DOHH2 (cell line): ENCODE measurements at regions not wholly inside any gene's neighbourhood (a gene's known extent, or its start where the extent isn't known, plus 50 kb on each side); places are given as distances from the start of the nearest gene placed in this dataset.

Source experiments
- H3F3A ChIP-seq: fragments of 200-600 bp; sonication (generic), shearing (Covaris generic); 2 replicates; pipeline ENCODE4 v1.6.0; 2016; ENCODE audit warnings: antibody characterized with exemption, mild to moderate bottlenecking; ENCODE audit not compliant: control insufficient read depth, insufficient read depth
- H3K27ac ChIP-seq: fragments of 200-600 bp; sonication (generic); 2 replicates; pipeline ENCODE4 v1.5.1; 2014; ENCODE audit warnings: low read depth, mild to moderate bottlenecking, low read length, moderate library complexity
- H3K27me3 ChIP-seq: fragments of 200-600 bp; sonication (generic); 2 replicates; pipeline ENCODE4 v1.6.1; 2014; ENCODE audit warnings: mild to moderate bottlenecking, low read length, mixed read lengths; ENCODE audit not compliant: control insufficient read depth
- H3K36me3 ChIP-seq: fragments of 200-600 bp; sonication (generic); 2 replicates; pipeline ENCODE4 v1.6.1; 2014; ENCODE audit warnings: mild to moderate bottlenecking, low read length, moderate library complexity, mixed read lengths; ENCODE audit not compliant: control insufficient read depth
- H3K4me1 ChIP-seq: fragments of 200-600 bp; sonication (generic); 2 replicates; pipeline ENCODE4 v1.6.1; 2014; ENCODE audit warnings: mild to moderate bottlenecking, low read length, mixed read lengths; ENCODE audit not compliant: control insufficient read depth
- H3K4me2 ChIP-seq: fragments of 200-600 bp; sonication (generic); 2 replicates; pipeline ENCODE4 v1.6.0; 2014; ENCODE audit warnings: mild to moderate bottlenecking, low read length, moderate library complexity
- H3K4me3 ChIP-seq: fragments of 200-600 bp; sonication (generic); 2 replicates; pipeline ENCODE4 v1.5.1; 2014; ENCODE audit warnings: mild to moderate bottlenecking, low read length, mixed read lengths
- H3K79me2 ChIP-seq: fragments of 200-600 bp; sonication (generic); 2 replicates; pipeline ENCODE4 v1.6.1; 2014; ENCODE audit warnings: mild to moderate bottlenecking, low read length, mixed read lengths; ENCODE audit not compliant: control insufficient read depth
- H3K9me2 ChIP-seq: fragments of 200-600 bp; sonication (generic); replicated peaks from 2 replicates; pipeline ENCODE4 v1.6.1; 2014; ENCODE audit warnings: mild to moderate bottlenecking, low read length, mixed read lengths; ENCODE audit not compliant: control insufficient read depth
- H3K9me3 ChIP-seq: fragments of 200-600 bp; sonication (generic); 2 replicates; pipeline ENCODE4 v1.6.1; 2014; ENCODE audit warnings: antibody characterized with exemption, low read length, mixed read lengths; ENCODE audit not compliant: control insufficient read depth, insufficient read depth
- H4K20me1 ChIP-seq: fragments of 200-600 bp; sonication (generic); 2 replicates; pipeline ENCODE4 v1.6.0; 2014; ENCODE audit warnings: low read depth, mild to moderate bottlenecking, antibody characterized with exemption, low read length, moderate library complexity; ENCODE audit not compliant: control insufficient read depth, insufficient read depth
- CTCF ChIP-seq: fragments of 200-600 bp; sonication (generic); IDR thresholded peaks from one replicate; pipeline ENCODE4 v1.5.1; 2014; ENCODE audit warnings: antibody characterized with exemption, mild to moderate bottlenecking, low read depth, low read length; ENCODE audit not compliant: poor library complexity, severe bottlenecking
- EZH2phosphoT487 ChIP-seq: fragments of 200-600 bp; sonication (generic); IDR thresholded peaks from 2 replicates; pipeline ENCODE4 v1.6.1; 2017; ENCODE audit warnings: borderline replicate concordance, mild to moderate bottlenecking, antibody characterized with exemption, low read length, moderate library complexity, mixed read lengths

- Histone ChIP-seq H4K20me1 (peaks cover 3% of the 10 kb centered on the region; the same call in 1 of the 2 replicates), H3K27me3 (no peaks in the 10 kb centered on the region), H3K4me2 (peak overlapping the region; percentile 65), H3F3A (peaks cover 9% of the 10 kb centered on the region; the same call in 1 of the 2 replicates), H3K4me1 (peaks cover 71% of the 10 kb centered on the region), H3K36me3 (peaks cover 82% of the 10 kb centered on the region), H3K27ac (peak overlapping the region; percentile 66), H3K4me3 (peak overlapping the region; percentile 48), H3K9me2 (no peaks in the 10 kb centered on the region), H3K9me3 (no peaks in the 10 kb centered on the region), H3K79me2 (peaks cover 99% of the 10 kb centered on the region)
- TF ChIP-seq CTCF = peak; percentile 75
- no peak for TF ChIP-seq EZH2phosphoT487
Observed at GRCh38 chr9:110058304-110058953, 149.5 kb downstream of the C9orf152 start.

- no peak overlapping the region for H3K27ac ChIP-seq
- no peaks in the 10 kb centered on the region for H3K9me2 ChIP-seq
- peaks cover 72% of the 10 kb centered on the region for H3K4me1 ChIP-seq
- H4K20me1 ChIP-seq = peaks cover 3% of the 10 kb centered on the region; the same call in 1 of the 2 replicates
- H3K79me2 ChIP-seq = peaks cover 99% of the 10 kb centered on the region
- no peaks in the 10 kb centered on the region for H3K27me3 ChIP-seq
- no peak for TF ChIP-seq CTCF
- no peak for TF ChIP-seq EZH2phosphoT487
- H3K4me2 ChIP-seq = no peak overlapping the region
- H3K9me3 ChIP-seq = no peaks in the 10 kb centered on the region
- H3K36me3 ChIP-seq = peaks cover 87% of the 10 kb centered on the region
- no peak overlapping the region for H3K4me3 ChIP-seq
- H3F3A ChIP-seq = peaks cover 9% of the 10 kb centered on the region; the same call in 1 of the 2 replicates
Observed at GRCh38 chr9:110059461-110059860, 148.5 kb downstream of the C9orf152 start.

GRCh38 chr9:110064803-110065202 lies 143.2 kb downstream of the C9orf152 start:
- Histone ChIP-seq H3K36me3 (peaks cover 87% of the 10 kb centered on the region), H3K4me1 (peaks cover 59% of the 10 kb centered on the region), H3K79me2 (peaks cover 100% of the 10 kb centered on the region), H3K27me3 (no peaks in the 10 kb centered on the region), H3K4me2 (peak overlapping the region; percentile 11; the same call in 1 of the 2 replicates), H3F3A (no peaks in the 10 kb centered on the region), H4K20me1 (peaks cover 2% of the 10 kb centered on the region; the same call in 1 of the 2 replicates), H3K9me3 (no peaks in the 10 kb centered on the region), H3K27ac (no peak overlapping the region), H3K4me3 (no peak overlapping the region), H3K9me2 (no peaks in the 10 kb centered on the region)
- TF ChIP-seq EZH2phosphoT487 (no peak), CTCF (no peak)
